IPS DF 4.7 (cell line): ENCODE measurements at regions not wholly inside any gene's neighbourhood (a gene's known extent, or its start where the extent isn't known, plus 50 kb on each side); places are given as distances from the start of the nearest gene placed in this dataset.

ENCODE experiments used
- DNase-seq: peaks from one replicate; pipeline ENCODE4 v3.0.0-alpha.2; 2013; ENCODE audit warnings: low spot score; ENCODE audit errors: extremely low read depth

DNA sequence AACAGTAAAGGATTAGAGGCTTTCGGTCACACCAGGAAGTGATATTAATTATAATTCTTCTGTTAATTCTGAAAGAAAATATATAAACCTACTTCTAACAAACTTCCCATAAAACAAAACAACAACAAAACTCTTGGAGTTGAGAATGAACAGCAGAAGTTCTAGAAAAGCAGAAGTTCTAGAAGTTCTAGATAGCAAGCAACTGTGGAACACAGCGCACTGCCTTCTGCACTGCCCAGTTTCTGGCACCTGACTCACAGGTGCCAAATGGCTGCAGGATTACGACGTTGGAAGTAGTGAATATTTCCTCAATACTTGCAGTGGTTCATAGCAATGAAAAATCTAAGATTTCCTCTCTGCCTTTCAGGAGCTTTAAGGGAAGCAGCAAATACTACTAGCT lies 132.2 kb downstream of the OR13A1 start:
- DNase-seq = no peak

- DNase-seq = no peak
These were observed 117.5 kb downstream of the OR13A1 start for GRCh38 chr10:45197816-45198485.

- no peak for DNase-seq
These were observed 116.8 kb downstream of the OR13A1 start for GRCh38 chr10:45198486-45199204.

- no peak for DNase-seq
These were observed 116.1 kb downstream of the OR13A1 start for GRCh38 chr10:45199205-45199740.

- no peak for DNase-seq
These were observed 114.1 kb downstream of the OR13A1 start for GRCh38 chr10:45201271-45201670.

GRCh38 chr10:45202242-45202641 lies 113.2 kb downstream of the OR13A1 start:
- no peak for DNase-seq

- DNase-seq = no peak
These were observed 110.2 kb downstream of the OR13A1 start for GRCh38 chr10:45204954-45205775.

DNA sequence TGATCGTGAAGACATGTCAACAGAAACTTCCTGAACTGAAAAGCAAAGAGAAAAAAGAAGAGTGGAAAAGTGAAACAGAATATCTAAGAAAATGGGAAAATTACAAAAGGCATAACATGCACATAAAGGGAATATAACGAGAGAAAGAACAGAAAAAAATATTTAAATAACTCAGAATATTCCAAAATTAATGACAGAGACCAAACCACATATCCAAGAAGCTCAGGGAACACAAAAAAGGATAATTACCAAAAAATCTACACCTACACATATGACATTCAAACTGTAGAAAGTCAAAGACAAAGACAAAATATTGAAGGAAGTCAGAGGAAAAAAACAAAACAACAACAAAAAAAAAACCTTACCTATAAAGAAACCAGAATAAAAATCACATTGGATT lies 105.5 kb downstream of the OR13A1 start:
- DNase-seq = no peak

GRCh38 chr10:45211576-45211975 lies 103.8 kb downstream of the OR13A1 start:
- no peak for DNase-seq

DNA sequence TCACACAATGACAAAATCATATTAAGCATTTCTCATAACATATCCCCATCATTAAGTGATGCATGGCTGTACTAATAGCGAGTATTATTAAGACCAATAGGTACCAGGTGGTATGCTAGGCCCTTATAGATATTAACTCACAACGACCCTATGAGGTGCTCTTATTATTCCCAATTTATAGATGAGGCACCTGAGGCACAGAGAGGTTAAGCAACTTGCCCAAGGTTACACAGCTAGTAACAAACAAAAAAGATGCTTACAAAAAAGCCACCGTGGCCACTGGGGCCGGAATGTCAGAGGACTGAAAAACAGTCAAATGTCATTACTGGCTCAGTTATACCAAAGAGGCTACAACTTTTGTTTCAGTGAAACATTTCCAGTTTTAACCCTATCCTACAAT lies 96.0 kb downstream of the OR13A1 start:
- DNase-seq = no peak

DNA sequence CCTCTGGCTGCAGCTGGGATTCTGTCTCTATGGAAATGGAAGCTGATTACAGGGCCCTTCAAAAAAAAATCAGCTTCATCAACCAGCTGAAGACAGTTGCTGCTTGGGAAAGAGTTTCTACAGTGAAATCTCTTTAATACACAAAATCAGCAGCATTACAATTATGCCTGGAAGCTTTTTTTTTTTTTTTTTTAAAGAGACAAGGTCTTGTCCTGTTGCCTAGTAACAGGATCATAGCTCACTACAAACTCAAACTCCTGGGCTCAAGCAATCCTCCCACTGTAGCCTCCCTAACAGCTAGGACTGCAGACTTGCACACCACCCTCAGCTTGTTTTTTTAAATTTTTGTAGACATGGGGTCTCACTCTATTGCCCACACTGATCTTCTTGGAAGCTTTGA lies 94.5 kb downstream of the OR13A1 start:
- DNase-seq = no peak

DNA sequence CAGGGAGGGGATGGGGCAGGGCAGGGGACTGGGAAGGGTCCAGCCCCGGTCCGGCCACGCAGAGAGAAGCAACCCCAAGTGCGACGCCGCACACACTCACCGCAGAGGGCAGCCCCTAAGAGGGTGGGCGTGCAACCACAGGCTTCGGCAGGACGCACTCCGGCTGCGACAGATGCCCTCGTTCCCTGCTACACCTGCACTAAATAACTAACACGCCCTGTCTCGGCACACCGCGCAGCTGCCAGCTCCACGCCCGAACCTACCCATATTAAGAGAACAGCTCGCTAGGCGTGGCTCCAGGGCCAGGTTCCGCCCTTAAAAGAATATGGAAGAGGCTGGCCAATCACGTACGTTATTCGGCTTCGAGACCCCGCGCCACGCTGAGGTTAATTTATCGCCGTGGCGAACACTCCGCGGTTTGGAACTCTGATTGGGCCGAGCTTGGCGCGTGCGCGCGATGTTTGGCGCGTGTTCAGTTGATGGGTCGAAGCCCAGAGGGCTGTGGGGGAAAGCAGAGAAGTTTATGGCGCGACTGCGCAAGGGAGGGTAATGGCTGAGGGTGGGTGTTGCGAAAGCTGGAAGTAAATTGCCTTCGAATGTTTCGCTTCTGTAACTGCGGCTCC lies 91.1 kb downstream of the OR13A1 start:
- DNase-seq = no peak

DNA sequence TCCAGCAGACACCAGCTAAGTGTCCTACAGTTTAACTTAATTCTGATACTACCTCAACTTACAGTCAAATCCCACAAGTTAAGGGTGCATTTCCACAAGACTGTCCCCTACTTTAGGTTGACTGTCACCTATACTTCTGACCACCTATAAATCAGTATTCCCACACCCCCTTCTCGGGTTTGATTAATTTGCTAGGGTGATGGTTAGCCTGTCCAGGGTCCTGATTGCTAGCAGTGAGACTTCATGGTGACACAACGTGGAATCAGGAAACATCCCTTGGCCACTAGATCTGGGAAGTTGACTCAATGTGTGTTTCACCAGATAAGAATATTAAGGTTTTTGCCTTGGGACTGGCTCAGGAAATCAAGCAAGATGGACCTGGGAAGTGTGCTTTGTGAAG lies 88.4 kb downstream of the OR13A1 start:
- DNase-seq = no peak

DNA sequence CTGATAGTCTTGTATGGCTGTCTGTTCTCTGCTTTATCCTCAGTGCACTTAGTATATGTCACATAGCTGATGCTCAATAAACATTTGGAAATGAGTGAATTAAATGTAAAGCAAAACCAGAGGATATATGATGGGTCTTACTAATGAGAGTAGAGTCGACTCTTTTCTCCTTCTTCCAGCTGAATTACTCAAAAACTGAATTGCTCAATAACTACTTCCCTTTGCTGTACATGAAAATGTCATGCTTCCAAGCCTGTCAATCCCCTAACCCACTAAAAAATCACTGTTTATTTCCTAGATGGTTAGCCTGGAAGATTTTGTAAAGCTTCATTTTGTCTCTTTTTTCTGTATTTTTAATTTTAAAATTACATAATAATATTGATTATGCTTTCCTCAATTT lies 88.0 kb downstream of the OR13A1 start:
- no peak for DNase-seq

- DNase-seq = no peak
These were observed 85.6 kb downstream of the OR13A1 start for GRCh38 chr10:45229823-45230222.

GRCh38 chr10:45235260-45235769 lies 80.1 kb downstream of the OR13A1 start:
- DNase-seq = peak; percentile 68

DNA sequence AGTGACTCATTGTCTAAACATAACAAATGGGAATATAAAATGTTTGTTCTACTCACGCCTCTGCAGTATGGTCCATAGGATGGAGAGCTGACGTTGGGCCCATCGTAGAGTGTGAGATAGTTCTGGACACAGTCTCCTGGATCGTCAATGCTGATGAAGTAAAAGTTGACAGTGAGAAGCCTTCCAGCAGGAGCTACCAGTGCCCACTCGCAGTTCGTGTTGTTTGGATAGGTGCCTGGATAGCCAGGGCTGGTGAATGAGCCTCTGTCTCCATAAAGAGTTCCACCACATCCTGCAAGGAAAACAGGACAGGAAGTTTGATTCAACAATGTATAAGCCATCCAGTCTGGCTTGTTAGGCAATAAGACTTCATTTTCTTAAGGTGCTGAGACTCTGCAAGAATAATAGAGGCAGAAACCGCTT lies 79.6 kb downstream of the OR13A1 start:
- no peak for DNase-seq

DNA sequence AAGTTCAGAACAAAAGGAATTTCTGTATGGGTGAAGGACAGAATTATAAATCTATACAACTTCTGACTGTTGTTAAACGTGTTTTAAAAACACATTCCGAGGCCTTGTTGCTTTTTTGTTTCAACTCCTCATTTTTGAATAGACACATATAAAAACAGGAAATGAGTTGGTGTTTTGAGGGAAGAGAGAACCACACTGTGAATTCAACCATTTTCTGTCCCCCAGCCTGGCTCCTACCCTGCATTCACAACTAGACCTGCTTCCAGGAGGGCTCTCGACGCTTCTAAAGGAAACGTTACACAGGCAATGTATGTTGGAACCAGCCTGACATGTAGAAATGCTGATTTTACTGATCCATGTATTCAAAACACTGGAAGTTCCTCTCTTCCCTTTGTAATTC lies 76.5 kb downstream of the OR13A1 start:
- no peak for DNase-seq

GRCh38 chr10:45239642-45240041 lies 75.8 kb downstream of the OR13A1 start:
- no peak for DNase-seq

DNA sequence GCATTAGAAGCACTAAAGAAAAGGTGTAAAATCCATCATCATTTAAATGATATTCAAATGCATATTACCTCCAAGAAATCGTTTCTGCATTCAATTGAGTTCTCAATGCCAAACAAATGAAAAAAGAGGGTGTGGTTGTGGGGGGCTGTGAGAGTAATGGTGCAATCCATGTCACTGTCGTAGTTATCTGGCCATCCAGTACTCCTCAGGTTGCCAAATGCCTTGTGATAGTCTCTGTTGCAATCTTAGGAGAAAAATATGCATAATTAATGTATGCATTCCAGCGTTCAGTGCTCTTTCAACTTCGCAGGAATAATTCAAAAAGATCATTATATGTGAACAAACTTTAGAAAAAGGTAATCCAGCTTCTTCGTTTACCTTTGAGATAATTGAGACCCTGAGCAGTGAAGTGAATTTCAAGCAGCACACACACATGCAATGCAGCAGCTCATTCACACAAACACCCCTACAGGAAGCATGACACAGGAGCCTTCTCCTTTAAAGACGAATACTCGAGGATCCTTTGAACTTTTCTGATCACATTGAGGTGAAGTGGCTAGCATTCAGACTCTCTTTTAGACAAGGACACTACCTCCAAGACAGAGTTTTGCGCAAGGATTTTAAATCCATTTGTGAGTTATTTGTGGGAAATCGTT lies 73.4 kb downstream of the OR13A1 start:
- DNase-seq = no peak

GRCh38 chr10:45243261-45243660 lies 72.1 kb downstream of the OR13A1 start:
- no peak for DNase-seq
